ENCODE measurements at regions not wholly inside any gene's neighbourhood (a gene's known extent, or its start where the extent isn't known, plus 50 kb on each side); places are given as distances from the start of the nearest gene placed in this dataset.

GRCh38 chr9:19517202-19517942 lies 108.6 kb downstream of the ACER2 start:
- Histone ChIP-seq H3K27me3 (replicated peaks) (no peaks in the 10 kb centered on the region), H3K27ac (no peak overlapping the region), H3K4me3 (ENCODE audit: low read depth, low read length) (no peak overlapping the region), H3K36me3 (replicated peaks) (no peaks in the 10 kb centered on the region)
- DNase-seq, result no peak
- in situ Hi-C loops (cut with HindIII; ENCODE audit: low pct_ligation_motif_present, low sequenced_read_pairs), result no loop called here
- TF ChIP-seq CTCF (IDR thresholded peaks at IDR 0.05; ENCODE audit: low read depth, low read length, missing control alignments), result peak; percentile 50

- Histone ChIP-seq H3K27me3 (replicated peaks) (no peaks in the 10 kb centered on the region), H3K4me3 (ENCODE audit: low read depth, low read length) (no peak overlapping the region), H3K36me3 (replicated peaks) (no peaks in the 10 kb centered on the region), H3K27ac (no peak overlapping the region)
- DNase-seq, result no peak
- in situ Hi-C loops (cut with HindIII; ENCODE audit: low pct_ligation_motif_present, low sequenced_read_pairs), result no loop called here
- TF ChIP-seq CTCF (IDR thresholded peaks at IDR 0.05; ENCODE audit: low read depth, low read length, missing control alignments), result no peak
Observed at GRCh38 chr9:19516348-19516747, 107.5 kb downstream of the ACER2 start.

- in situ Hi-C loops (cut with HindIII; ENCODE audit: low pct_ligation_motif_present, low sequenced_read_pairs), result no loop called here
- H3K36me3 ChIP-seq (replicated peaks), result no peaks in the 10 kb centered on the region
- H3K27ac ChIP-seq, result no peak overlapping the region
- no peak for DNase-seq
- no peak for TF ChIP-seq CTCF (IDR thresholded peaks at IDR 0.05; ENCODE audit: low read depth, low read length, missing control alignments)
- no peak overlapping the region for H3K4me3 ChIP-seq (ENCODE audit: low read depth, low read length)
- H3K27me3 ChIP-seq (replicated peaks), result no peaks in the 10 kb centered on the region
Observed at GRCh38 chr9:19513671-19514275, 105.0 kb downstream of the ACER2 start.

GRCh38 chr9:19512103-19512832 lies 103.5 kb downstream of the ACER2 start:
- H3K27ac ChIP-seq, result no peak overlapping the region
- no peak for DNase-seq
- no peaks in the 10 kb centered on the region for H3K36me3 ChIP-seq (replicated peaks)
- in situ Hi-C loops (cut with HindIII; ENCODE audit: low pct_ligation_motif_present, low sequenced_read_pairs), result no loop called here
- no peaks in the 10 kb centered on the region for H3K27me3 ChIP-seq (replicated peaks)
- TF ChIP-seq CTCF (IDR thresholded peaks at IDR 0.05; ENCODE audit: low read depth, low read length, missing control alignments), result no peak
- no peak overlapping the region for H3K4me3 ChIP-seq (ENCODE audit: low read depth, low read length)

- TF ChIP-seq CTCF (IDR thresholded peaks at IDR 0.05; ENCODE audit: low read depth, low read length, missing control alignments), result no peak
- in situ Hi-C loops (cut with HindIII; ENCODE audit: low pct_ligation_motif_present, low sequenced_read_pairs), result no loop called here
- Histone ChIP-seq H3K36me3 (replicated peaks) (no peaks in the 10 kb centered on the region), H3K4me3 (ENCODE audit: low read depth, low read length) (no peak overlapping the region), H3K27ac (no peak overlapping the region), H3K27me3 (replicated peaks) (no peaks in the 10 kb centered on the region)
- DNase-seq, result no peak
Observed at GRCh38 chr9:19511694-19512093, 102.9 kb downstream of the ACER2 start.

Measured in brain microvascular endothelial cell (primary cell).